CD4-positive, alpha-beta memory T cell (primary cell): ENCODE measurements at regions not wholly inside any gene's neighbourhood (a gene's known extent, or its start where the extent isn't known, plus 50 kb on each side); places are given as distances from the start of the nearest gene placed in this dataset.

Experiments used
- CTCF ChIA-PET: fragments of 350-600 bp; sonication (Branson Sonifier 250); formaldehyde crosslinking; loops from one replicate; lab custom pipeline; 2021; ENCODE audit warnings: inconsistent platforms; ENCODE audit not compliant: partially characterized antibody; lab: Charles Lee
- POLR2A ChIA-PET: fragments of 350-600 bp; sonication (Branson Sonifier 250); formaldehyde crosslinking; loops from one replicate; lab custom pipeline; 2021; ENCODE audit not compliant: partially characterized antibody; lab: Charles Lee
- DNase-seq, 5 donors: peaks; one replicate each; pipeline versions ENCODE4 v3.0.0 to v3.0.0-alpha.2; 2020 to 2022; ENCODE audit warnings: mixed read lengths in 1 of 5
- H3K27ac ChIP-seq: one replicate; pipeline ENCODE4 v1.7.0; 2013; ENCODE audit warnings: low read depth, low read length
- H3K27me3 ChIP-seq: 2 replicates; pipeline ENCODE4 v1.7.0; 2013; ENCODE audit warnings: mild to moderate bottlenecking, low read length, moderate library complexity; ENCODE audit not compliant: insufficient read depth
- H3K36me3 ChIP-seq: 2 replicates; pipeline ENCODE4 v1.7.0; 2013; ENCODE audit warnings: mild to moderate bottlenecking, low read length, moderate library complexity; ENCODE audit not compliant: insufficient read depth
- H3K4me1 ChIP-seq: 2 replicates; pipeline ENCODE4 v1.7.0; 2013; ENCODE audit warnings: mild to moderate bottlenecking, low read length, moderate library complexity; ENCODE audit not compliant: insufficient read depth
- H3K4me3 ChIP-seq, 2 donors: one replicate each; pipeline ENCODE4 v1.7.0; 2013; ENCODE audit warnings: low read length in 2 of 2, mild to moderate bottlenecking in 1 of 2
- H3K9me3 ChIP-seq, 2 donors: one replicate each; pipeline ENCODE4 v1.7.0; 2013; ENCODE audit warnings: low read length in 2 of 2, control low read depth in 1 of 2; ENCODE audit not compliant: control insufficient read depth in 1 of 2
- H3K27ac Mint-ChIP-seq, 7 donors: one replicate each; pipeline ENCODE4 v1.8.0; 2020 to 2021; ENCODE audit warnings: mixed read lengths in 7 of 7, mild to moderate bottlenecking in 6 of 7, inconsistent platforms in 3 of 7, moderate library complexity in 3 of 7
- H3K27me3 Mint-ChIP-seq, 2 donors: one replicate each; pipeline ENCODE4 v1.8.0; 2020 to 2021; ENCODE audit warnings: mixed read lengths in 2 of 2
- H3K36me3 Mint-ChIP-seq, 2 donors: one replicate each; pipeline ENCODE4 v1.8.0; 2020 to 2021; ENCODE audit warnings: mixed read lengths in 2 of 2, inconsistent platforms in 1 of 2, mild to moderate bottlenecking in 1 of 2
- H3K4me1 Mint-ChIP-seq, 4 donors: one replicate each; pipeline ENCODE4 v1.8.0; 2020 to 2021; ENCODE audit warnings: mixed read lengths in 4 of 4, mild to moderate bottlenecking in 1 of 4
- H3K4me3 Mint-ChIP-seq, 8 donors: one replicate each; pipeline ENCODE4 v1.8.0; 2020 to 2021; ENCODE audit warnings: mixed read lengths in 8 of 8, mild to moderate bottlenecking in 7 of 8, moderate library complexity in 6 of 8, inconsistent platforms in 3 of 8
- H3K9me3 Mint-ChIP-seq, 8 donors: one replicate each; pipeline ENCODE4 v1.8.0; 2020 to 2021; ENCODE audit warnings: mixed read lengths in 8 of 8, mild to moderate bottlenecking in 5 of 8, inconsistent platforms in 3 of 8, moderate library complexity in 1 of 8
- intact Hi-C: fragments of 100-400 bp; cut with micrococcal nuclease; formaldehyde crosslinking; loops from one replicate; pipeline ENCODE4 v1.15.1; 2023

DNA sequence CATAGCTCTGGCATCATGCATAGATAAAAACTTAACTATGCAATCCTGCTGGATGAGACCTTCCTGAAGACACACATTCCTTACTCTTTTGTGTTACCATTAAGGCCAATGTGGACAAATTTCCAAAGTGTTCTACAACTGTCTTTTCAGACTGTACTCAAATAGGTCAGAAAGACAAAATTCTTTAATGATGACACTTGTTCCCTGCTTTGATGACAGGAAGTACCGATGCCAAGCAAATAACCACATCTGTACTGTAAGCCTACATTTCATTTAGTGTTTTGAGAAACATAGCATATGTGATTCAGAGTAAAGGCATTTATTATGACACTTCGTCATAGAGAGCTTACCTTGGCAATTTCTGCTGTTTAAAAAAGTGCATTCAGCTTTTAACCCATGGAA lies 55.0 kb downstream of the PMAIP1 start:
- no peak overlapping the region for H3K4me3 ChIP-seq
- H3K4me1 ChIP-seq: peaks cover 8% of the 10 kb centered on the region
- Mint-ChIP-seq H3K27me3 (peaks cover 0 to 2% of the 10 kb centered on the region in 2 donors), H3K27ac (no peak overlapping the region), H3K4me1 (peaks cover 0 to 9% (median 5%) of the 10 kb centered on the region in 4 donors), H3K4me3 (no peak overlapping the region), H3K9me3 (no peaks in the 10 kb centered on the region), H3K36me3 (no peaks in the 10 kb centered on the region)
- H3K9me3 ChIP-seq: no peaks in the 10 kb centered on the region
- ChIA-PET POLR2A (no interaction called here), CTCF (interaction anchor here (1.1 kb wide), 1 partner anchor 10 kb away, joined by 3 read pairs; no protein-coding TSS in a partner anchor)
- H3K27me3 ChIP-seq: no peaks in the 10 kb centered on the region
- DNase-seq: no peak
- no peaks in the 10 kb centered on the region for H3K36me3 ChIP-seq
- intact Hi-C loops: no loop called here
- no peak overlapping the region for H3K27ac ChIP-seq

DNA sequence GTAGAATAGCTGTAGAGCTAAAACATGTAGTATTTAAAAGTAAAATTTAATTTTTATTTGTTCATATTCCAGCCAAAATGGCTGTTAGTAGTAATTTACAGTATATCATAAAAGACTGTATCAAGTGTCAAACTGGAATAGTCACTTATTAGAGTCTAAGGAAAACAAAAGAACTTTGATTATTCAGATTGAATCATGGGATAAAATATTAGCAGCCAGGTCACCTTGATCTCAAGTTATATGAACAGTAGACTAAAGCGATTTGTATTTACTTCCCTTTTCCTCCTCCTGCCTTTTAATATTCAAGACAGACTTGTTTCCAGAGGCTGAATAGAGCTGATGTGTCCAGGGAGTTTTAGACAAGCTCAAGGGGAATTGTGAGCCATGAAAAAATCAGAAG lies 54.4 kb downstream of the PMAIP1 start:
- Mint-ChIP-seq H3K27ac (no peak overlapping the region), H3K36me3 (no peaks in the 10 kb centered on the region), H3K9me3 (no peaks in the 10 kb centered on the region), H3K4me3 (no peak overlapping the region), H3K4me1 (peaks cover 0 to 9% (median 5%) of the 10 kb centered on the region in 4 donors), H3K27me3 (no peaks in the 10 kb centered on the region)
- Histone ChIP-seq H3K36me3 (no peaks in the 10 kb centered on the region), H3K27me3 (no peaks in the 10 kb centered on the region), H3K27ac (no peak overlapping the region), H3K4me3 (no peak overlapping the region), H3K9me3 (no peaks in the 10 kb centered on the region), H3K4me1 (peaks cover 8% of the 10 kb centered on the region)
- ChIA-PET POLR2A (no interaction called here), CTCF (interaction anchor here (1.1 kb wide), 1 partner anchor 11 kb away, joined by 3 read pairs; no protein-coding TSS in a partner anchor)
- no peak for DNase-seq
- intact Hi-C loops: no loop called here
